ENCODE measurements at regions not wholly inside any gene's neighbourhood (a gene's known extent, or its start where the extent isn't known, plus 50 kb on each side); places are given as distances from the start of the nearest gene placed in this dataset.

GRCh38 chr17:73874008-73874720, 229.9 kb upstream of the SDK2 start:
- TF ChIP-seq POLR2A (IDR thresholded peaks at IDR 0.05) (no peak), CTCF (IDR thresholded peaks at IDR 0.05) (no peak), EP300 (IDR thresholded peaks at IDR 0.05) (no peak), POLR2AphosphoS5 (IDR thresholded peaks at IDR 0.05) (no peak)
